AG09309 (cell line): ENCODE measurements at regions not wholly inside any gene's neighbourhood (a gene's known extent, or its start where the extent isn't known, plus 50 kb on each side); places are given as distances from the start of the nearest gene placed in this dataset.

Experiments
- DNase-seq: peaks from one replicate; pipeline ENCODE4 v3.0.0-alpha.2; 2010; ENCODE audit warnings: low read depth
- H3K4me3 ChIP-seq: 2 replicates; pipeline ENCODE4 v1.5.1; 2011; ENCODE audit warnings: mild to moderate bottlenecking, low read depth, low read length, moderate library complexity; ENCODE audit not compliant: control insufficient read depth
- CTCF ChIP-seq: IDR thresholded peaks from 2 replicates; pipeline ENCODE4 v1.5.1; 2011; ENCODE audit warnings: mild to moderate bottlenecking, low read depth, low read length, inconsistent platforms; ENCODE audit not compliant: insufficient read depth, control insufficient read depth; ENCODE audit errors: missing control alignments

- DNase-seq, result no peak
- no peak for TF ChIP-seq CTCF
- H3K4me3 ChIP-seq, result no peak overlapping the region
These were observed 1712.5 kb upstream of the C9orf72 start for GRCh38 chr9:29285818-29286217.

GRCh38 chr9:29289365-29289764 lies 1716.1 kb upstream of the C9orf72 start:
- TF ChIP-seq CTCF, result no peak
- no peak overlapping the region for H3K4me3 ChIP-seq

GRCh38 chr9:29290516-29290915 lies 1717.2 kb upstream of the C9orf72 start:
- TF ChIP-seq CTCF, result no peak
- DNase-seq, result no peak
- no peak overlapping the region for H3K4me3 ChIP-seq

More at GRCh38 chr9:29289365-29289764, 1716.1 kb upstream of the C9orf72 start:
- no peak for DNase-seq

- no peak for TF ChIP-seq CTCF
- no peak for DNase-seq
- no peak overlapping the region for H3K4me3 ChIP-seq
These were observed 1724.3 kb upstream of the C9orf72 start for GRCh38 chr9:29297592-29297991.

- no peak overlapping the region for H3K4me3 ChIP-seq
- DNase-seq, result no peak
- no peak for TF ChIP-seq CTCF
These were observed 1737.9 kb upstream of the C9orf72 start for GRCh38 chr9:29311221-29311620.

GRCh38 chr9:29312327-29312726 lies 1739.0 kb upstream of the C9orf72 start:
- no peak overlapping the region for H3K4me3 ChIP-seq
- no peak for TF ChIP-seq CTCF
- DNase-seq, result no peak
